ENCODE measurements at regions not wholly inside any gene's neighbourhood (a gene's known extent, or its start where the extent isn't known, plus 50 kb on each side); places are given as distances from the start of the nearest gene placed in this dataset.
"Not testable (repeated sequence)": the region's sequence is repeated elsewhere in the genome, so short reads cannot be mapped to it uniquely, and the experiment has no call there.

DNA sequence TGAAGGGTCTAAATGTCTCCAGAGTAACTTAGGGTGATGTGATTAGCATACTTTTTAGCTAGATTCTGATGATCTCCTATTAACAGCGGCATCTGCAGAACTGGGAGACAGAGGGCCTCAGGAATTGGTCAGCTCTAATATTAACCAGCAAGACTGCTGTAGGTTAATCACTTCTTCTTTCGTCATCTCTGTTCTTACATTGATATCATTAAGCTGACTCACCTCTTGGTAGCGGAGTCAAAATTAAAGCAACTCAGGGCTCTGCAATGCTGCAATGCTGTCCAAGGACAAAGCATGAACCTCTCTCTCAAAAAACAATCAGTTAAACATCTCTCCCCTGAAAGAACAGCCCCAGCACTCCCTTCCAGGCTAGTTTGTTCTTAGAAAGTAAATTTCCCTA lies 57.5 kb upstream of the TRA2B start:
- no peak for DNase-seq
- WGBS, 2 experiments (ENCODE audit: insufficient coverage in 1 of 2, insufficient read length in 1 of 2): 93 to 97% methylated on average over 3 of the region's 3 CpGs
- H3K9me3 Mint-ChIP-seq: no peaks in the 10 kb centered on the region
- H3K4me1 ChIP-seq (ENCODE audit: control insufficient read depth, insufficient read depth, low read length): no peaks in the 10 kb centered on the region
- no peaks in the 10 kb centered on the region for H3K36me3 Mint-ChIP-seq (ENCODE audit: low read depth)
- no peak for TF ChIP-seq CTCF (conservative IDR thresholded peaks at IDR 0.05)
- no peak overlapping the region for H3K4me3 ChIP-seq (ENCODE audit: low read length)
- H3K36me3 ChIP-seq (ENCODE audit: control insufficient read depth, insufficient read depth, low read length): no peaks in the 10 kb centered on the region
- H3K27me3 ChIP-seq (ENCODE audit: control insufficient read depth, insufficient read depth, low read length, poor library complexity, severe bottlenecking): no peaks in the 10 kb centered on the region
- H3K9me3 ChIP-seq (ENCODE audit: control insufficient read depth, low read length): no peaks in the 10 kb centered on the region
- H3K4me1 Mint-ChIP-seq: no peaks in the 10 kb centered on the region
- peaks cover 4% of the 10 kb centered on the region for H3K27me3 Mint-ChIP-seq (ENCODE audit: insufficient read depth)
- H3K27ac Mint-ChIP-seq: no peak overlapping the region
- no peak overlapping the region for H3K9ac ChIP-seq (ENCODE audit: extremely low read depth, low read length, poor library complexity, severe bottlenecking)
- H3K27ac ChIP-seq (ENCODE audit: low read depth, low read length): no peak overlapping the region
- H3K4me3 Mint-ChIP-seq: no peak overlapping the region

DNA sequence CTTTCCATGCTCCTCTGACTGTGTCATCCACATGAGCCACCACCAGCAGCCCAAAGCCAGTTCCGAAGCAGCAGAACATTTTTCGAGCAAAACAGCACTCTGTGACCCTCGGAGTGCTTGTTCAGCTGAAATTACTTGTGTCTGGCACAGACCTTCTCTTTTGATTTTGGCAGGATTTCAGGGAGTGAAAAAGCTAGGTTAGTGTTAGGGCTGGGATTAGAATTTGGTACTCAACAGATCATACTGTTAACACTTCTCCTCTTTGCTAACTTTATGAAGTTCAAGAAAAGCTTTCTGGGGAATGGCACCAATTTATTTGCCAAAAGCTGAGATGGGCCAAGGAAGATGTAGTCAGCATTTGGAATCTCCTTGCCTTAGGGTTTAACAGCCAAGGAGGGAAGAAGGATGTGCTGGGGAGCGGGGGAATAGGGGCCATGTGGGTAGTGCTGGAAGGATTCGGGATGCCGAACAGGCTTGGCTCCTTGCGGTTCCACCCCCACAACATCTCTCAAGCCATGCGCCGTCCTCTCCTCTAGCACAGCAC lies 55.1 kb upstream of the TRA2B start:
- H3K9me3 ChIP-seq (ENCODE audit: control insufficient read depth, low read length): no peaks in the 10 kb centered on the region
- no peak overlapping the region for H3K4me3 ChIP-seq (ENCODE audit: low read length)
- H3K27ac ChIP-seq (ENCODE audit: low read depth, low read length): no peak overlapping the region
- no peaks in the 10 kb centered on the region for H3K4me1 Mint-ChIP-seq
- peak; percentile 18 for DNase-seq
- H3K4me1 ChIP-seq (ENCODE audit: control insufficient read depth, insufficient read depth, low read length): no peaks in the 10 kb centered on the region
- H3K27me3 Mint-ChIP-seq (ENCODE audit: insufficient read depth): peaks cover 4% of the 10 kb centered on the region
- H3K27me3 ChIP-seq (ENCODE audit: control insufficient read depth, insufficient read depth, low read length, poor library complexity, severe bottlenecking): no peaks in the 10 kb centered on the region
- H3K36me3 ChIP-seq (ENCODE audit: control insufficient read depth, insufficient read depth, low read length): no peaks in the 10 kb centered on the region
- no peak for TF ChIP-seq CTCF (conservative IDR thresholded peaks at IDR 0.05)
- 84 to 91% methylated on average over 7 to 9 of the region's 9 CpGs for WGBS, 2 experiments (ENCODE audit: insufficient coverage in 1 of 2, insufficient read length in 1 of 2)
- H3K9me3 Mint-ChIP-seq: no peaks in the 10 kb centered on the region
- H3K36me3 Mint-ChIP-seq (ENCODE audit: low read depth): no peaks in the 10 kb centered on the region
- H3K4me3 Mint-ChIP-seq: no peak overlapping the region
- H3K27ac Mint-ChIP-seq: no peak overlapping the region
- no peak overlapping the region for H3K9ac ChIP-seq (ENCODE audit: extremely low read depth, low read length, poor library complexity, severe bottlenecking)

GRCh38 chr3:185990995-185991394 lies 53.2 kb upstream of the TRA2B start:
- peak; percentile 7 for DNase-seq
- H3K27ac ChIP-seq (ENCODE audit: low read depth, low read length); H3K4me1 Mint-ChIP-seq; H3K4me3 Mint-ChIP-seq; H3K27me3 ChIP-seq (ENCODE audit: control insufficient read depth, insufficient read depth, low read length, poor library complexity, severe bottlenecking); H3K9ac ChIP-seq (ENCODE audit: extremely low read depth, low read length, poor library complexity, severe bottlenecking); H3K27me3 Mint-ChIP-seq (ENCODE audit: insufficient read depth); H3K27ac Mint-ChIP-seq; H3K36me3 ChIP-seq (ENCODE audit: control insufficient read depth, insufficient read depth, low read length); H3K9me3 ChIP-seq (ENCODE audit: control insufficient read depth, low read length); H3K4me3 ChIP-seq (ENCODE audit: low read length); H3K9me3 Mint-ChIP-seq; H3K4me1 ChIP-seq (ENCODE audit: control insufficient read depth, insufficient read depth, low read length); H3K36me3 Mint-ChIP-seq (ENCODE audit: low read depth): not testable (repeated sequence)
- WGBS, 2 experiments (ENCODE audit: insufficient coverage in 1 of 2, insufficient read length in 1 of 2): 89 to 100% methylated on average over 1 to 2 of the region's 4 CpGs

GRCh38 chr3:185989511-185989910 lies 51.7 kb upstream of the TRA2B start:
- Mint-ChIP-seq H3K4me1 (no peaks in the 10 kb centered on the region), H3K27ac (no peak overlapping the region), H3K36me3 (ENCODE audit: low read depth) (no peaks in the 10 kb centered on the region), H3K27me3 (ENCODE audit: insufficient read depth) (peaks cover 4% of the 10 kb centered on the region), H3K9me3 (no peaks in the 10 kb centered on the region), H3K4me3 (no peak overlapping the region)
- Histone ChIP-seq H3K9ac (ENCODE audit: extremely low read depth, low read length, poor library complexity, severe bottlenecking) (no peak overlapping the region), H3K4me3 (ENCODE audit: low read length) (no peak overlapping the region), H3K4me1 (ENCODE audit: control insufficient read depth, insufficient read depth, low read length) (no peaks in the 10 kb centered on the region), H3K9me3 (ENCODE audit: control insufficient read depth, low read length) (no peaks in the 10 kb centered on the region), H3K27ac (ENCODE audit: low read depth, low read length) (no peak overlapping the region), H3K27me3 (ENCODE audit: control insufficient read depth, insufficient read depth, low read length, poor library complexity, severe bottlenecking) (no peaks in the 10 kb centered on the region), H3K36me3 (ENCODE audit: control insufficient read depth, insufficient read depth, low read length) (no peaks in the 10 kb centered on the region)
- 91 to 96% methylated on average over 3 of the region's 3 CpGs for WGBS, 2 experiments (ENCODE audit: insufficient coverage in 1 of 2, insufficient read length in 1 of 2)
- DNase-seq: no peak
- TF ChIP-seq CTCF (conservative IDR thresholded peaks at IDR 0.05): no peak

All from endodermal cell (in vitro differentiated cells).